OCI-M2 (cell line): ENCODE measurements at regions not wholly inside any gene's neighbourhood (a gene's known extent, or its start where the extent isn't known, plus 50 kb on each side); places are given as distances from the start of the nearest gene placed in this dataset.
"Not testable (repeated sequence)": the region's sequence is repeated elsewhere in the genome, so short reads cannot be mapped to it uniquely, and the experiment has no call there.

Experiments
- DNase-seq: peaks from one replicate; lab custom pipeline; 2025; ENCODE audit not compliant: unreplicated experiment; lab: John Stamatoyannopoulos, UW

- no peak for DNase-seq
Observed at GRCh38 chr1:181324797-181325616, 158.3 kb upstream of the CACNA1E start.

DNA sequence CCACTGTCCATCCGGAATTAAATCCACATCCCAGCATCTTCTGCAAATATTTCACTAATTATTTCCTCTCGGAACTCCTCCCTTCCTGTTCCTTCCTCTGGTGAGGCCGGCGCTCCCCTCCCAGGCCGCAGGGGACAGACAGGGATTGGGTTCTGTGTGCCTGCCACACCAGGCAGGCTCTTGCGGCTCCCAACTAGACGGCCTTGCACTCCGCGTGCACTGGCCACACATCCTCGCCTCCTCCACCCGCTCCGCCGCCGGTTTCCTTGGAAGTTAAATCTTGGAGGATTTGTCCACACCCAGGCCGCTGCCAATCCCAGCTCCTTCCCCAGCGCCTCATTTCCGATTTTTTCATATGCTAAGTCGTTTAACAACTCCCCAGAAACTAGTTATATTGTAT lies 157.6 kb upstream of the CACNA1E start:
- DNase-seq, result not testable (repeated sequence)

GRCh38 chr1:181326348-181326747 lies 157.0 kb upstream of the CACNA1E start:
- DNase-seq, result no peak

DNA sequence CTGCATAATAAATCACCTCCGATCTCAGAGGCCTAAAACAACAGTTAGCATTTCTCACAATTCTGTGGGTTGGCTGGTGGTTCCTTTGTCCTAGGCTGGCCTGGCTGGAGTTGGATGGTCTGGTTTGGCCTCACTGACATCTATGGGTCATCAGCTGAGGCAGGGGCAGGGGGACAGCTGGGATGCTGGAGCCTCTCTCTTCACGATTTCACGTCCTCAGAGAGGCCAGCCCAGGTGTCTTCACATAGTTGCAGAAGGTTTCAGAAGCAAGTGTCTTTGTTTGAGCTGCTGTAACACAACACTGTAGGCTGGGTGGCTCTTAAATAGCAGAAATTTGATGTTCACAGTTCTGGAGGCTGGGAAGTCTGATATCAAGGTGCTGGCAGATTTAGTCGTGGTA lies 155.5 kb upstream of the CACNA1E start:
- DNase-seq, result no peak

DNA sequence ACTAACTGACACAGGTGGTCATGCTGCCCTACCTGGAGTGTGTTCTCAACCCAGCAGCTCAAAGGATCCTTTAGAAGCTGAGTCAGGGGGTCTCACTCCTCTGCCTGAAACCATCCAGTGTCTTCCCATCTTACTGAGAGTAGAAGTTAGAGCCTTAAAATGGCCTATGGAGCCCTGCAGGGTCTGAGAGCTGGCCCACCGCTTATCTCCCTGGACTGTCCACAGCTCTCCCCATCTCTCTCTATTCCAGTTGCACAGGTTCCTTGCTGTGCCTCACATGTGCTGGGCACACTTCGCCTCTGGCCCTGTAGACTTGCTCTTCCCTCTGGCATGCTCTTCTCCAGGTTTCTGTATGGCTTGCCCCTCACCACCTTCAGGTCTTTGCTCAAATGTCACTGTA lies 148.6 kb upstream of the CACNA1E start:
- no peak for DNase-seq

- DNase-seq, result no peak
Observed at GRCh38 chr1:181335631-181336030, 147.7 kb upstream of the CACNA1E start.

GRCh38 chr1:181341026-181341632 lies 142.2 kb upstream of the CACNA1E start:
- DNase-seq, result no peak

GRCh38 chr1:181344091-181344490 lies 139.2 kb upstream of the CACNA1E start:
- no peak for DNase-seq

DNA sequence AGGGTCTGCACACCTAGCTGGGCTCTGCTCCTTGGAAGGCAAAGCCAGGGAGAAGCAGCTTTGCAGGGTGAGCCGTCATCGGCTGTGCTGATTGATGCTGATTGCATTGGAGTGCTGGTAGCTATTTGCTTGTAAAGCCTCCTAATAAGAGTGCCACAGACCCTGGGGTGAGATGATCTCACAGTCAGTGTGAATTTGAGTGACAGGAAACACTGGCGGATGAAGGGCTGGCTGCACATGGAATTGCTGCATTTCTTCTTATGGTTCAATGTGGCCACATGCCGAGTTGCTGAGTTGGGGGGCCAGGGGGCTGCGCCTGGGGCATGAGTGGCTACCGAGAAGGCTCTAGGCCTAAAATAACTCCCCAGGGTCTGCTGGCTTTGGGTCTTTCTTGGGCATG lies 138.2 kb upstream of the CACNA1E start:
- DNase-seq, result no peak

DNA sequence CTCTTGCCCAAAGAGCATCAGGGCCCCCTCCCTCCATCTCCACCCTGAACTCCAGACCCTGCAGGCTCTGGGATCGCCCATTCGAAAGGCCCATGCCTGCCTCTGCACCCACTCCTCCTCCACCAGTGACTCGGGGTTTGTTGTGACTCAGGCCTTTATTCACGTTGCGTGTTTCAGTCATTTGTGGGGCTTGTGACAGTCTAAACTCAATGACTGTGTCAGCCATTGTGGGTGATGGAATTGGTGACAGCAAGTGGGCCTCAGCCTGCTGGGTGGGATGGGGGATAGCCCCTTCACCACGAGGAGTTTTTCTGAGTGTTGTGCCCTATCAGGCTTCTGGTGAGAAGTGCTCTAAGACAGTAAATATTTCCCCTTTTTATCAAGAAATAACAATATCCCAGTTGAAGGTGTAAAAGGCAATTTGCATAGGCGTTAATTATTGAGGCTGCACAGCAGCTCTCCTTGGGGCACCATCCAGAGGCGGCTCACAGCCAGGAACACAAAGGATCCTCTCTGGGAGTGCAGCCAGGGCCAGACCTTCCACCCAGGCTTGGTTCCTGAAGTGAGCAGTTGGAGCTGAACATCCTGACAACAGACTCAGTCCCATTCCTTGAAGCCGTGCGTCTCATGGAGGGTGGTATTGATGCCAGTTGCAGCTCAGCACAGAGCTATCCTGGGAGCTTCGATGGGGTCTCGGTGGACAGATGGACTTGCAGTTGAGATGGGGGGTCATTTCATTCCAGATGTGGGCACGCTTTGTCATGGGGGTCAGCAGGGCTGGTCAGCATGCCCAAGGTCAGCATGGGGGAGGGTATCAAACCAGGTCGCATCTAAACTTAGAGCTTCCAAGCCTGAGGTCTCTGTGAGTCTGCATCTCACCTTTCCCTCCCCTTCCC lies 135.6 kb upstream of the CACNA1E start:
- DNase-seq, result no peak

DNA sequence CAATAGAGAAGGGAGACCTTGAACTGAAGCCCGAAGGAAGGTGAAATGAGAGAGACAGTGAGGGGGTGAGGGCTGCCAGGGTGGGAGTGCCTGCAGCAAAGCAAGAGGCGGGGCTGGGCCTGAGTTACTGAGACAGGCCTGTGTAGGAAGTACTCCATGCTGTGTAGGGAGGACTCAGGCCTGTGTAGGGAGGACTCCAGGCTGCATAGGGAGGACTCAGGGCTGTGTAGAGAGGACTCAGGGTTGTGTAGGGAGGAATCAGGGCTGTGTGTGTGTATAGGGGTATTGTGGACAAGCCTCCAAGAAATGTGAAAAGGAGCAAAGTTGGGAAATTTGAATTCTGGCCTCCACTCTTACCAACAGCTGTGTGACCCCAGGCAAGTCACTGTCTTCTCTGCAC lies 133.8 kb upstream of the CACNA1E start:
- no peak for DNase-seq

DNA sequence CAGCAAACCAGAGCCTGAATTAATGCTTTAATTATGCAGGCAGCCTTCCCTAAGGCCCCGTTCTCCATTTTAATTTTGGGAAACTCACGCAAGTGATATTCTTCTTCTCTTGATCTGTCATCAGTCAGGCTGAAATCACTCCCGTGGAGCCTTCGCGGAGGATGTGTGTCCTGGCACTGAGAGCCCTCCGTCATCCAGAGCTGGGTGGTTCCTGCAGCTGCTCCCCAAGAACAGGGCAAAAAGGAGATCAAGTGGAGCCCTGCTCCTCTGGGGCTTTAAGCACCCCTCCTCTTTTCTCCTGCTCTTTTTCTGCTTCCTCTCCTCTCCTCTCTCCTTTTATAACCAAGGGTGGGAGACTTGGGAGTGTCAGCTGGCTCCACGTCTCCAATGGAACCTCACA lies 133.2 kb upstream of the CACNA1E start:
- DNase-seq, result no peak

DNA sequence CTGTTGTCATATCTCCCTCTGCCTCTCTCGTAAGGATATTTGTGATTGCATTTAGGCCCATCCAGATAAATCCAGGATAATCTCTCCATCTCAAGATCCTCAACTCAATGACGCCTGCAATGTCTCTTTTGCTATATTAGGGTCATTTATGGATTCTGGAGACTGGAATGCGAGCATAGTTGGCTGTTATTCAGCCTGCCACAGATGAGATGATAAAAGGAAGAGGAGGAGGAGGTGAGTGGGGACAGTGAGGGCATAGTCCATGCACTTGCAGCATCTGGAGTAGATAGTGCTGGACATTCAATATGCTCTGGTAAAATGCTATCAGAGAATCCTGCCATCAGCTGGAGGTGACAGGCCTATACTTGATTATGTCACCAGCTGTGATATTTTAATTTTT lies 131.6 kb upstream of the CACNA1E start:
- DNase-seq, result no peak

DNA sequence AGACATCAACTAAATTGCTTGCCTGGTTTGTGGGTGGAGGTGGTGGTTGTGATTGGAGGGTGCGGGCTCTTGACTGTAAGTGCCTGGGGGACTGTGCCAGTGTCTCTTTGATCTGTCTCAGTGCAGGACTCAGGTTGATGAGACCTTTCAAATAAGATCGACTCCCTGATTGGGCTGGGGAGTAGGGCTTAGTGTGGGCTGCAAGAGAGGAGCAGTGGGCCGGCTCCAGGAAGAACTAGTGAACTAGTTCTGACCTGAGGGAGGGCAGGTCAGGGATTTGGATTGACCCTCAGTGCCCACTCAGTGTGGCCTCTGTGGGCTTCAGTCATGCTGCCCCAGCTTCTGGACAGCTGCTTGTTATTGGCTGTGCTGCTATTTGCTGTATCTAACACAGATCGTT lies 130.6 kb upstream of the CACNA1E start:
- DNase-seq, result no peak

DNA sequence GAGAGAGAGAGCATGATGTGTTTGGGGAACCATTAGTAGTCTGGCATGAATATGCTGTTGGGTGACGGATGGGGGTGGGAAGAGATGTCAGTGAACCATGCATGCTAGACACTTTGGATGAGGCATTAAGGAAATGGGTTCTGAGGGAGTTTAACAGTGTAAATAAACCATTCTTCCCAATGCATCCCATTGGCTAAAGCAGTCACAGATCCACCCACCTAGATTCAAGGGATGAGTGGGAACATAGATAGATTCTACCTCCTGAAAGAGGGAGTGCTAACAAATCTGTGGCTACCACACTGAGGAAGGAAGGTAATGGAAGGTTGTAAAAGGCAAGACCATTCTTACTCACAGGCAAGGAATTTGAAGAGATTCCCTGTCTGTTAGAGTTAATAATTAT lies 129.8 kb upstream of the CACNA1E start:
- no peak for DNase-seq

DNA sequence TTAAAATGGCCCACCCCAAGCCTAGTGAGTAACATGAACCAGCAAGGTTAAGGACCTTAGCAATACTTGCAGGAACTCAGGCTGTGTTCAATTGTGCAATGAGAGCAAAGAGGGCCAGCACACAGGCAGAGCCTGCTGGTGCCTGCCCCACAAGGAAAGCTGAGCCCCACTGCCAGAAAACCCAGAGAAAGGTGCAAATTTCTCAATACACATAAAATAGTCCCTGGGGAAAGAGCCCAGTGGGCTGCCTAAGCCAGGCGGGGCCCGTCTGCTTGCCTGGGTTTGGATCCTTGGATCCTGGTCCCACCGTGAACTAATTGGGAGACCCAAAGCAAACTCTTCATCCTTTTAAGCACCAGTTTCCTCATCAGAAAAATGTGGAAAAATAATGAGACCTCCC lies 128.5 kb upstream of the CACNA1E start:
- no peak for DNase-seq

DNA sequence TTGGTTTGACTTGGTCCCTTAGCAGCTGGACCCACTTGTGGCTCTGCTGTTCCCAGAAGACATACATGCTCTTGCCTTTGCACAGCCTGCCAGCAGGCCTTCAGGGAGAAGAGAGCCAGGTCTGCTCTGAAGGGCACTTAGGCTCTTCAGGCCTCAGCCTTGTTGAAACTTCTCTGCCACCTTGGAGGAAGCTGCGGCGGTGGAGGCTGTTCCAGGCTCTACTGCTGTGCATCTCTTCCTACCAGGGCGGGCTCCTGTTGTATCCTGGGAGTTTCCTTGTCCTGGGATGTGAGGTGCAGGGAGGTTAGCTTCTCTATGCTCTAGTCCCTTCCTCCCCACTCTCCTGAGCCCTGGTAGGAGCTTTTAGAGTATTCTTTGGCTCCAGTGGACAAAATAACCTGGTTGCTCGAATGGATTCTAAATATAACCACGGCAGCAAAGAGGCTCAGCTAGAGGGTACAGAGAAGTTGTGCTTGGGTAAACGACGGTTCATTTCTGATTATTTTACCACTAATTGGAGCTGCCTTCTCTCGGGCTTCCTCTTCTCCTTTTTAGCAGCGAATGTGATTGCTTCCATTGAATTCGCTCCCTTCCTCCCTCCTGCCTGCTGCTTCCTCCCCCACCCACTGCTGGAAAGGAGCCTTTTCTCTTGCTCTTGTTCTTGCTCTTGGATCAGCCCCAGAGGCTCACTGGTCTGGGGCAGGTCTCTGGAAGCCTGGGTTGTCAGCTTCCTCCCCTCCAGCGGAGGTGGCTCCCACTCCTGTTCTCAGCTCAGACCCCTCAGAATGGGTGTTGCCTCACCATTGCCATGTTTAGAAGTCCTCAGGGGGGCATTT lies 126.6 kb upstream of the CACNA1E start:
- no peak for DNase-seq

GRCh38 chr1:181359012-181359411 lies 124.3 kb upstream of the CACNA1E start:
- no peak for DNase-seq

- DNase-seq, result no peak
Observed at GRCh38 chr1:181364801-181365200, 118.5 kb upstream of the CACNA1E start.

DNA sequence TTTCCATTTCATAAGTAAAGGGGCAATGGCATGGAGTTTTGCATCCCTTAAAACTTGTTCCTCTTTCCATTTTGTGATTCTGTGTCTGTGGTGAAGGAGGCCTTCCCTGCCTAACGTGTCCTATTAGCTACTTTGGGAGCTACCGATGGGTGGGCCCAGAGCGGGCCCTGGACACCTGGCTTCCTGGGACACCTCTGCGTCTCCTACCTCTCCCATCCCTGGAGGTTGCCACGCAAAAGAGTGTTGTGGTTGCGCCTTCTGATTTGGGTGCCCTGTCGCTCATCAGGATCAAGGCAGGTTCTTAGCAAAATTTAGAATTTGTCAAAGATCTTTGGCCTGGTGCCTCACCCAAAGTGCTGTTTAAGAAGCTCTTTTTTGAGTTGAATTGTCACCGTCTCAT lies 116.4 kb upstream of the CACNA1E start:
- no peak for DNase-seq

DNA sequence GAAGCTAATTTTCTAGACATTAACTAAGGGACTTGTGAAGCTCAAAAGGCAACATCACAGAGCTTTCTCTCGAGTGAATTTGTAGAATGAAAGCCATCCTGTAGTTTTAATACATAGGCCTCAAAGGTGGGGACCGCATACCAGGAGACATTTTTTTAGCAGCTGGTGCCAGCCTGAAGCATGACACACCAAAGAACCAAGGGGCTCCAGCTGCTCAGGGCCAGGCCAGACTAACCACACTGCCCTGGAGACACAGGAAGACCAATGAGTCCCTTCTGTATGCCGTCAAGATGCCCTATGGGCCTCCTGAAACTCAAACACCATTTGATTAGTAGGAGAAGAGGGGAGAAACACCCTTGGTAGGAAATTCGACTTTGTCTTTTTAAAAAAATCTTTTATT lies 113.9 kb upstream of the CACNA1E start:
- no peak for DNase-seq
